ENCODE measurements at regions not wholly inside any gene's neighbourhood (a gene's known extent, or its start where the extent isn't known, plus 50 kb on each side); places are given as distances from the start of the nearest gene placed in this dataset.
"Not testable (repeated sequence)": the region's sequence is repeated elsewhere in the genome, so short reads cannot be mapped to it uniquely, and the experiment has no call there.

- H3K27ac Mint-ChIP-seq = peak overlapping the region in 1 of 8 donors; percentile 55
- H3K4me3 ChIP-seq (ENCODE audit: low read length) = no peak overlapping the region
- H3K36me3 Mint-ChIP-seq = peaks cover 0 to 14% (median 2%) of the 10 kb centered on the region in 3 donors
- H3K27me3 Mint-ChIP-seq = no peaks in the 10 kb centered on the region
- H3K9me3 ChIP-seq (ENCODE audit: low read length) = no peaks in the 10 kb centered on the region
- no peak overlapping the region for H3K27ac ChIP-seq (ENCODE audit: low read depth, low read length)
- peaks cover 15% of the 10 kb centered on the region for H3K4me1 ChIP-seq (ENCODE audit: insufficient read depth, low read length)
- ChIA-PET CTCF (no interaction called here), POLR2A (no interaction called here)
- H3K27me3 ChIP-seq (ENCODE audit: insufficient read depth, low read length, poor library complexity, severe bottlenecking) = no peaks in the 10 kb centered on the region
- no peak for DNase-seq
- no peak overlapping the region for H3K4me3 Mint-ChIP-seq
- H3K4me1 Mint-ChIP-seq = peaks cover 27 to 47% (median 33%) of the 10 kb centered on the region in 3 donors
- no peaks in the 10 kb centered on the region for H3K36me3 ChIP-seq (ENCODE audit: insufficient read depth, low read length)
- H3K9me3 Mint-ChIP-seq = peaks cover 0 to 4% (median 0%) of the 10 kb centered on the region in 5 donors
Measured at GRCh38 chr12:89770391-89770790, 61.8 kb upstream of the ATP2B1 start.

DNA sequence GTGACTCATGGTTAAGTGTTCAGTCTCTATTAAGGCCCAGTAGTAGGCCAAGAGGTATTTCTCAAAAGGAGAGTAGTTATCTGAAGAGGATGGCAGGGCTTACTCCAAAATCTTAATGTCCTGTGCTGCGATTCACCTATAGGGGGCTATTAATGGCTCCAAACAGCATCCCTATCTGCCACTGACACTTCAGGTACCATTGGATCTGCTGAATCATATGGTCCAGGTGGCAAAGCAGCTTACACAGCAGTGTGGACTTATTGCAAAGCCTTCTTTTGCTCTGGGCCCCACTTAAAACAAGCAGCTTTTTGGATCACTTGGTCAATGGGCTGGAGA lies 60.8 kb upstream of the ATP2B1 start:
- no peak overlapping the region for H3K27ac Mint-ChIP-seq
- CTCF ChIA-PET = no interaction called here
- H3K4me3 Mint-ChIP-seq = no peak overlapping the region
- Histone ChIP-seq H3K27ac (ENCODE audit: low read depth, low read length) (no peak overlapping the region), H3K9me3 (ENCODE audit: low read length) (no peaks in the 10 kb centered on the region), H3K4me3 (ENCODE audit: low read length) (no peak overlapping the region), H3K4me1 (ENCODE audit: insufficient read depth, low read length) (peaks cover 15% of the 10 kb centered on the region), H3K27me3 (ENCODE audit: insufficient read depth, low read length, poor library complexity, severe bottlenecking) (no peaks in the 10 kb centered on the region), H3K36me3 (ENCODE audit: insufficient read depth, low read length) (no peaks in the 10 kb centered on the region)
- peaks cover 31 to 56% (median 41%) of the 10 kb centered on the region in 3 donors for H3K4me1 Mint-ChIP-seq
- H3K9me3 Mint-ChIP-seq = peaks cover 0 to 4% (median 0%) of the 10 kb centered on the region in 5 donors
- peaks cover 0 to 21% (median 2%) of the 10 kb centered on the region in 3 donors for H3K36me3 Mint-ChIP-seq
- POLR2A ChIA-PET = no interaction called here
- no peaks in the 10 kb centered on the region for H3K27me3 Mint-ChIP-seq
- DNase-seq = no peak

DNA sequence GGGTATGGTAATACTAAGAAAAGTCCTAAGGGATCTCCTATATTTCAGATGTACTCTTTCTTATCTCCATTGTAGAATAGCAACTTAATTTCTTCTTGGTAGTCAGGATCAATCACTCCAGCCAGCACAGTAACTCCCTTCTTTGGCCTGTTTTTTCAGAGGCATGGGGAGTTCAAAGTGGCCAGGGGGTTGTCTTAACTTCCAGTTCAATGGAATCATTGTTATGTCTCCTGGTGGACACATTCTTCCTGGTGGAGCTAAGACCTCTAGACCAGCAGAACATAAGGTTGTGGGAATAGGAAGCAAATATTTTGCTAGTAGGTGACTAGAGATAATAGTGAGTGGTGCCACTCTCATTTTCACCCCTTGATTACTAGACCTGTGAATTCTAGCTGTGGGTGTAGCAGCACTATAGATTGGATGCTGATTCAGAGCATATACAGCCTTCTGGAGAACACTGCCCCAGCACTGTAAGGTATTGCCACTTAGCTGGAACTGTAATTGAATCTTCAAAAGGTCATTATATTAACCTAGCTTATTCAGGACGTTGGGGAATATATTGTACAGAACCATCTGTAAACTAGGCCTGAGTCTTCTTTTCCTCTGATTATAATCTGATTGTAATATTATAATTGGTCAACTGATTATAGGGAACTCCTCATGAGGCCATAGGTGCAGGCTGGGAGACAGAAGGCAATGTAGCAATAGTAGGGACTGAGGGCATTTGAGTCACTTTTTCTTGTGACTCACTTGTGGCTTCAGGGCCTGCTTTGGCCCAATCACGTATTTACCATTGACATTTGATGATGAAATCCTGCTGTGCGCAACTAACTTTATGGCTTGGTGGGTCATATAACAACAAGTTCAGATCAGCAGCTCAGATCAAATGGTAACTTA lies 60.2 kb upstream of the ATP2B1 start:
- no peak for DNase-seq
- Histone ChIP-seq H3K4me1 (ENCODE audit: insufficient read depth, low read length) (peaks cover 15% of the 10 kb centered on the region), H3K27ac (ENCODE audit: low read depth, low read length) (no peak overlapping the region), H3K9me3 (ENCODE audit: low read length) (no peaks in the 10 kb centered on the region), H3K36me3 (ENCODE audit: insufficient read depth, low read length) (no peaks in the 10 kb centered on the region), H3K4me3 (ENCODE audit: low read length) (no peak overlapping the region), H3K27me3 (ENCODE audit: insufficient read depth, low read length, poor library complexity, severe bottlenecking) (no peaks in the 10 kb centered on the region)
- CTCF ChIA-PET = no interaction called here
- peaks cover 0 to 4% (median 2%) of the 10 kb centered on the region in 5 donors for H3K9me3 Mint-ChIP-seq
- H3K36me3 Mint-ChIP-seq = peaks cover 0 to 24% (median 2%) of the 10 kb centered on the region in 3 donors
- H3K4me1 Mint-ChIP-seq = peaks cover 33 to 62% (median 46%) of the 10 kb centered on the region in 3 donors
- no peak overlapping the region for H3K4me3 Mint-ChIP-seq
- POLR2A ChIA-PET = no interaction called here
- no peaks in the 10 kb centered on the region for H3K27me3 Mint-ChIP-seq
- H3K27ac Mint-ChIP-seq = no peak overlapping the region

DNA sequence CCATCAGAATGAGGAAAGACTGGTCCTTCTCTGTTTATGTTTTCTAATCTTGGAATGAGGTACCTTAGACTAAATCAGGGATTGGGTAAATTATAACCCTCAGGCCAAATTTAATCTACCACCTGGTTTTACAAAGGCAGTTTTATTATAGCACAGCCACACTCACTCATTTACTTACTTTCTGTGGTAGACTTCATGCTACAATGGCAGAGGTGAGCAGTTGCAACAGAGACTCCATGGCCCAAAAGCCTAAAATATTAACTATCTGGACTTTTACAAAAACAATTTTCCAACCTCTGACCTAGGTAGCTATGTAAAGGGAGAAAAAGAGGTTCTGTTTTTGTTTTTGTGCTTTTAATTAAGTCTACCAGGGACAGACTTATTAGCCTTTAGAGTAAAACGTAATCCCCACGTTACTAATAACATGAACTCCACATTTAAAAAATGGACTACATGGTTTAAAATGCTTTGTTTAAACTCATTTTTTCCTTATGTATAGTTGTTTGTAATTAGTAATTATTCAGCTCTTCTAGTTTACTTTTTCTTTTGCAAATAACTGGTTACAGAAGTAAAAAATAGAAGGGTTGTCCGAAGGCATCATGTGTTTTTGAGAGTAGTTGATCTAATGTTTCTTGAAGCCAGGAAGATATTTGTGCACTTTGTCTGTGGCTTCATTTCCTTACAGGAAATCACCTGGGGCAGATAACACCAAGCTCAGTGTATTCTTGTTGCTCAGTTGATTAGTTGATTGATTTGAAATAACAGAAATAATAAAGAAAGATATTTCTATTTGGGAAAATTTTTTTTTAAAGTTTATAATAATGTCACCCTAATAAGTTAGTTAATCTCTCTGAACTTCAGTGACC lies 57.6 kb upstream of the ATP2B1 start:
- ChIA-PET CTCF (no interaction called here), POLR2A (no interaction called here)
- Histone ChIP-seq H3K36me3 (ENCODE audit: insufficient read depth, low read length) (no peaks in the 10 kb centered on the region), H3K4me1 (ENCODE audit: insufficient read depth, low read length) (peaks cover 21% of the 10 kb centered on the region), H3K4me3 (ENCODE audit: low read length) (no peak overlapping the region), H3K27ac (ENCODE audit: low read depth, low read length) (no peak overlapping the region), H3K9me3 (ENCODE audit: low read length) (no peaks in the 10 kb centered on the region), H3K27me3 (ENCODE audit: insufficient read depth, low read length, poor library complexity, severe bottlenecking) (no peaks in the 10 kb centered on the region)
- Mint-ChIP-seq H3K4me3 (peak overlapping the region in 5 of 7 donors; percentile 47 to 64 (median 56)), H3K36me3 (peaks cover 0 to 22% (median 2%) of the 10 kb centered on the region in 3 donors), H3K27me3 (no peaks in the 10 kb centered on the region), H3K4me1 (peaks cover 44 to 75% (median 68%) of the 10 kb centered on the region in 3 donors), H3K9me3 (peaks cover 0 to 5% (median 3%) of the 10 kb centered on the region in 5 donors), H3K27ac (peak overlapping the region in 7 of 8 donors; percentile 43 to 82 (median 67))
- no peak for DNase-seq

GRCh38 chr12:89764164-89764563 lies 55.5 kb upstream of the ATP2B1 start:
- H3K27me3 ChIP-seq (ENCODE audit: insufficient read depth, low read length, poor library complexity, severe bottlenecking); CTCF ChIA-PET; H3K4me3 Mint-ChIP-seq; H3K27me3 Mint-ChIP-seq; H3K9me3 ChIP-seq (ENCODE audit: low read length); DNase-seq; H3K4me3 ChIP-seq (ENCODE audit: low read length); H3K27ac Mint-ChIP-seq; H3K27ac ChIP-seq (ENCODE audit: low read depth, low read length); H3K9me3 Mint-ChIP-seq; POLR2A ChIA-PET; H3K36me3 ChIP-seq (ENCODE audit: insufficient read depth, low read length): not testable (repeated sequence)
- H3K4me1 Mint-ChIP-seq = peaks cover 50 to 86% (median 80%) of the 10 kb centered on the region in 3 donors
- H3K4me1 ChIP-seq (ENCODE audit: insufficient read depth, low read length) = peaks cover 36% of the 10 kb centered on the region
- H3K36me3 Mint-ChIP-seq = peaks cover 0 to 22% (median 2%) of the 10 kb centered on the region in 3 donors

GRCh38 chr12:89762498-89763170 lies 54.0 kb upstream of the ATP2B1 start:
- H3K27me3 Mint-ChIP-seq = no peaks in the 10 kb centered on the region
- CTCF ChIA-PET = interaction anchor here (0.6 kb wide), 1 partner anchor 43 kb away, joined by 4 read pairs; no protein-coding TSS in a partner anchor

GRCh38 chr12:89760783-89761182 lies 52.1 kb upstream of the ATP2B1 start:
- H3K4me1 Mint-ChIP-seq = peaks cover 59 to 88% (median 86%) of the 10 kb centered on the region in 3 donors
- no peak overlapping the region for H3K4me3 ChIP-seq (ENCODE audit: low read length)
- H3K4me1 ChIP-seq (ENCODE audit: insufficient read depth, low read length) = peaks cover 30% of the 10 kb centered on the region
- no peaks in the 10 kb centered on the region for H3K36me3 ChIP-seq (ENCODE audit: insufficient read depth, low read length)
- no peak overlapping the region for H3K27ac ChIP-seq (ENCODE audit: low read depth, low read length)
- DNase-seq = peak in 2 of 5 donors; percentile 14 to 68
- peaks cover 0 to 19% (median 0%) of the 10 kb centered on the region in 3 donors for H3K36me3 Mint-ChIP-seq
- no peaks in the 10 kb centered on the region for H3K9me3 ChIP-seq (ENCODE audit: low read length)
- no peaks in the 10 kb centered on the region for H3K27me3 ChIP-seq (ENCODE audit: insufficient read depth, low read length, poor library complexity, severe bottlenecking)
- ChIA-PET POLR2A (interaction anchor here (0.7 to 1.7 kb wide), 3 partner anchors 21 to 120 kb away, joined by 3 to 11 read pairs (median 3); partner anchors contain the start of gene ATP2B1), CTCF (no interaction called here)
- H3K27ac Mint-ChIP-seq = peak overlapping the region in 7 of 8 donors; percentile 39 to 90 (median 70)
- H3K9me3 Mint-ChIP-seq = peaks cover 0 to 5% (median 0%) of the 10 kb centered on the region in 5 donors
- peak overlapping the region; percentile 2 to 72 (median 46) for H3K4me3 Mint-ChIP-seq
- H3K27me3 Mint-ChIP-seq = no peaks in the 10 kb centered on the region

More at GRCh38 chr12:89762498-89763170, 54.0 kb upstream of the ATP2B1 start:
- H3K9me3 Mint-ChIP-seq = peaks cover 0 to 5% (median 2%) of the 10 kb centered on the region in 5 donors
- H3K4me1 Mint-ChIP-seq = peaks cover 55 to 87% (median 86%) of the 10 kb centered on the region in 3 donors
- POLR2A ChIA-PET = no interaction called here
- peaks cover 36% of the 10 kb centered on the region for H3K4me1 ChIP-seq (ENCODE audit: insufficient read depth, low read length)
- H3K27me3 ChIP-seq (ENCODE audit: insufficient read depth, low read length, poor library complexity, severe bottlenecking) = no peaks in the 10 kb centered on the region
- H3K36me3 ChIP-seq (ENCODE audit: insufficient read depth, low read length) = no peaks in the 10 kb centered on the region
- peak overlapping the region in 1 of 7 donors; percentile 1 for H3K4me3 Mint-ChIP-seq
- peak overlapping the region in 2 of 8 donors; percentile 36 to 43 for H3K27ac Mint-ChIP-seq
- H3K36me3 Mint-ChIP-seq = peaks cover 0 to 20% (median 2%) of the 10 kb centered on the region in 3 donors
- peak in 1 of 5 donors; percentile 13 for DNase-seq
- no peaks in the 10 kb centered on the region for H3K9me3 ChIP-seq (ENCODE audit: low read length)
- no peak overlapping the region for H3K4me3 ChIP-seq (ENCODE audit: low read length)
- H3K27ac ChIP-seq (ENCODE audit: low read depth, low read length) = no peak overlapping the region

All from CD8-positive, alpha-beta memory T cell (primary cell).